CD8-positive, alpha-beta memory T cell (primary cell): ENCODE measurements at regions not wholly inside any gene's neighbourhood (a gene's known extent, or its start where the extent isn't known, plus 50 kb on each side); places are given as distances from the start of the nearest gene placed in this dataset.

ENCODE experiments used
- CTCF ChIA-PET: fragments of 350-600 bp; sonication (Branson Sonifier 250); formaldehyde crosslinking; loops from one replicate; lab custom pipeline; 2021; ENCODE audit warnings: antibody characterized with exemption; lab: Charles Lee
- POLR2A ChIA-PET: fragments of 350-600 bp; sonication (Branson Sonifier 250); formaldehyde crosslinking; loops from one replicate; lab custom pipeline; 2021; ENCODE audit warnings: antibody characterized with exemption; lab: Charles Lee
- DNase-seq, 5 donors: peaks; one replicate each; pipeline versions ENCODE4 v3.0.0 to v3.0.0-alpha.2; 2020 to 2022; ENCODE audit warnings: mixed read lengths in 1 of 5
- H3K27ac ChIP-seq: one replicate; pipeline ENCODE4 v1.7.0; 2013; ENCODE audit warnings: low read depth, mild to moderate bottlenecking, low read length, moderate library complexity
- H3K27me3 ChIP-seq: 2 replicates; pipeline ENCODE4 v1.7.0; 2013; ENCODE audit warnings: low read length, mild to moderate bottlenecking; ENCODE audit not compliant: insufficient read depth, poor library complexity, severe bottlenecking
- H3K36me3 ChIP-seq: 2 replicates; pipeline ENCODE4 v1.7.0; 2013; ENCODE audit warnings: mild to moderate bottlenecking, low read length, moderate library complexity; ENCODE audit not compliant: insufficient read depth
- H3K4me1 ChIP-seq: 2 replicates; pipeline ENCODE4 v1.7.0; 2013; ENCODE audit warnings: mild to moderate bottlenecking, low read length, moderate library complexity; ENCODE audit not compliant: insufficient read depth
- H3K4me3 ChIP-seq: 2 replicates; pipeline ENCODE4 v1.7.0; 2013; ENCODE audit warnings: mild to moderate bottlenecking, low read length
- H3K9me3 ChIP-seq: 2 replicates; pipeline ENCODE4 v1.7.0; 2013; ENCODE audit warnings: mild to moderate bottlenecking, low read length
- H3K27ac Mint-ChIP-seq, 8 donors: one replicate each; pipeline ENCODE4 v1.8.0; 2020 to 2021; ENCODE audit warnings: mixed read lengths in 8 of 8, mild to moderate bottlenecking in 6 of 8, inconsistent platforms in 3 of 8, moderate library complexity in 3 of 8
- H3K27me3 Mint-ChIP-seq, 2 donors: one replicate each; pipeline ENCODE4 v1.8.0; 2020 to 2021; ENCODE audit warnings: mixed read lengths in 2 of 2, mild to moderate bottlenecking in 1 of 2, moderate library complexity in 1 of 2
- H3K36me3 Mint-ChIP-seq, 3 donors: one replicate each; pipeline ENCODE4 v1.8.0; 2020 to 2021; ENCODE audit warnings: mixed read lengths in 3 of 3, inconsistent platforms in 1 of 3, mild to moderate bottlenecking in 1 of 3
- H3K4me1 Mint-ChIP-seq, 3 donors: one replicate each; pipeline ENCODE4 v1.8.0; 2020 to 2021; ENCODE audit warnings: mixed read lengths in 3 of 3, inconsistent platforms in 1 of 3, mild to moderate bottlenecking in 1 of 3
- H3K4me3 Mint-ChIP-seq, 7 donors: one replicate each; pipeline ENCODE4 v1.8.0; 2020 to 2021; ENCODE audit warnings: mixed read lengths in 7 of 7, mild to moderate bottlenecking in 6 of 7, moderate library complexity in 4 of 7, inconsistent platforms in 2 of 7
- H3K9me3 Mint-ChIP-seq, 5 donors: one replicate each; pipeline ENCODE4 v1.8.0; 2020 to 2022; ENCODE audit warnings: mixed read lengths in 5 of 5, mild to moderate bottlenecking in 3 of 5, moderate library complexity in 2 of 5, inconsistent platforms in 1 of 5

DNA sequence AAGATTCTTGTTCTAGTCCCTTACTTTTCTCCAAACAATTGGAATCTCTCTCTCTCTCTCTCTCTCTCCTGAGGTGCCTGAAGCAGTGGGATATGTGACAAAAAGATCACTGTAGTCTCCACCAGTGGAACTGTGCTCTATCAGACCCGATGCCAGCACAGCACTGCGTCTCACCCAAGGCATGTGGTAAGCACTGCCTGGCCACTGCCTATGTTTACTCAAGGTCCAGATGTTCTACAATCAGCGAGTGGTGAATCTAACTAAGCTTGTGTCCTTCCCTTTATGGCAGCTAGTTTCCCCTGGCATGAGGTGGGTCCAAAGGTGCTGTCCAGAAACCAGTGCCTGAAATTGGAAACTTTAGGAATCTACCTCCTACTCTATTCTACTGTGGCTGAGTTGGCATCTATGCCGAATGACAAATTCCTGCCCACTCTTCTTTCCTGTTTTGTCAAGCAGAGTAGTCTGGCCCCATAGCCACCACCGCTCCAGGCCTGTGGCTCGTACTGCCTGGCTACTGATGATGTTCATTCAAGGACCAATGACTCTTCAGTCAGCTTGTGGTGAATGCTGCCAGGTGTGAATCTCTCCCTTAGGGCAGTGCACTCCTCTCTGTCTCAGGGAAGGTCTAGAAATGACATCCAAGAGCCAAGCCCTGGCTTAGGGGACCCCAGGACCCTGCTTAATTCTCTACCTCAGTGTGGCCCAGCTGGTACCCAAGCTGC lies 416.5 kb downstream of the TEX13C start:
- no peak overlapping the region for H3K4me3 ChIP-seq
- Mint-ChIP-seq H3K9me3 (peaks cover 0 to 4% (median 2%) of the 10 kb centered on the region in 5 donors), H3K36me3 (no peaks in the 10 kb centered on the region), H3K4me3 (no peak overlapping the region), H3K27me3 (no peaks in the 10 kb centered on the region), H3K27ac (no peak overlapping the region), H3K4me1 (no peaks in the 10 kb centered on the region)
- H3K9me3 ChIP-seq: no peaks in the 10 kb centered on the region
- ChIA-PET CTCF (no interaction called here), POLR2A (no interaction called here)
- H3K27me3 ChIP-seq: no peaks in the 10 kb centered on the region
- no peak overlapping the region for H3K27ac ChIP-seq
- H3K4me1 ChIP-seq: no peaks in the 10 kb centered on the region
- DNase-seq: no peak
- no peaks in the 10 kb centered on the region for H3K36me3 ChIP-seq

DNA sequence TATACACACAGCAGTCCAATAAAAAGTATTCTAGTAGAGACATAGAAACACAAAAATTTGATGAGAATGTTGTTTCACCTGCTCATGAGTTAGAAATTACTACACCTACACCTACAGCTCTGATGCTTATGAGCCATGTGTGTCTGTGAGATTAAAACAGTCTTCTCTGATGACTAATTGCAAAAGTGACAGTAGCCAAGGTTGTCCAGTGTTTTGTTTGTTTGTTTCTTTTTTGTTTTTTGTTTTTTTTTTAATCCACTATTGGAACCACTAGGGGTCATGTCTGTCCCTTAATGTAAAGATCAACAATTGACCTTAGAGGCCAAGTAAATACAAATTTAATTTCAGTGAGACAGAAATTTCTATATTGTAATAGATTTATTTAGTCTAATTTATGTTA lies 423.1 kb downstream of the TEX13C start:
- no peaks in the 10 kb centered on the region for H3K4me1 Mint-ChIP-seq
- ChIA-PET CTCF (no interaction called here), POLR2A (no interaction called here)
- H3K9me3 ChIP-seq: no peaks in the 10 kb centered on the region
- H3K4me3 Mint-ChIP-seq: no peak overlapping the region
- H3K27me3 ChIP-seq: no peaks in the 10 kb centered on the region
- no peaks in the 10 kb centered on the region for H3K36me3 Mint-ChIP-seq
- no peaks in the 10 kb centered on the region for H3K27me3 Mint-ChIP-seq
- H3K27ac Mint-ChIP-seq: no peak overlapping the region
- H3K4me3 ChIP-seq: no peak overlapping the region
- no peaks in the 10 kb centered on the region for H3K36me3 ChIP-seq
- H3K27ac ChIP-seq: no peak overlapping the region
- DNase-seq: no peak
- H3K9me3 Mint-ChIP-seq: no peaks in the 10 kb centered on the region
- H3K4me1 ChIP-seq: no peaks in the 10 kb centered on the region

DNA sequence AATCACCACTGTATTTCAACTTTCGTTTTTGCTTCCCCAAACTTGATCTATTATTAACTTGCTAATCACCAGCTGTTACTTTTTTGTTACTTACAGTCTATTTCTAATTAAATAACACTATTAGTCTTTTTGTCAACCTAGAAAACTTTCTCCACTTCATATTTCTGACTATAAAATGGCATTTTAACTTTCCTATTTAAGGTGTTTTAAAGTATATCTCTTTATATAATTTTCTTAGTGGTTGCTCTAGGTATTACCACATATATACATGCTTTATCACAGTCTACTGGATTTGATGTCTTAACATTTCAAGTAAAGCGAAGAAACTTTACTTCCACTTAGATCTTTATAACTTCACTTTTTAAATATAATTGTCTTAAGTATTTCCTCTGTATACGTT lies 421.2 kb downstream of the DCAF12L2 start:
- no peaks in the 10 kb centered on the region for H3K9me3 Mint-ChIP-seq
- POLR2A ChIA-PET: no interaction called here
- CTCF ChIA-PET: no interaction called here
- DNase-seq: no peak
- no peaks in the 10 kb centered on the region for H3K27me3 ChIP-seq
- no peak overlapping the region for H3K4me3 Mint-ChIP-seq
- H3K4me1 Mint-ChIP-seq: no peaks in the 10 kb centered on the region
- no peak overlapping the region for H3K4me3 ChIP-seq
- no peaks in the 10 kb centered on the region for H3K36me3 Mint-ChIP-seq
- H3K36me3 ChIP-seq: no peaks in the 10 kb centered on the region
- H3K27ac ChIP-seq: no peak overlapping the region
- no peaks in the 10 kb centered on the region for H3K9me3 ChIP-seq
- no peak overlapping the region for H3K27ac Mint-ChIP-seq
- H3K27me3 Mint-ChIP-seq: no peaks in the 10 kb centered on the region
- no peaks in the 10 kb centered on the region for H3K4me1 ChIP-seq

GRCh38 chrX:125757794-125758564 lies 408.1 kb downstream of the DCAF12L2 start:
- H3K27ac ChIP-seq: no peak overlapping the region
- H3K27me3 Mint-ChIP-seq: peaks cover 0 to 2% of the 10 kb centered on the region in 2 donors
- H3K27me3 ChIP-seq: no peaks in the 10 kb centered on the region
- no peaks in the 10 kb centered on the region for H3K9me3 ChIP-seq
- ChIA-PET CTCF (no interaction called here), POLR2A (no interaction called here)
- H3K36me3 ChIP-seq: no peaks in the 10 kb centered on the region
- no peak overlapping the region for H3K4me3 ChIP-seq
- H3K4me3 Mint-ChIP-seq: no peak overlapping the region
- no peak for DNase-seq
- H3K4me1 Mint-ChIP-seq: no peaks in the 10 kb centered on the region
- H3K27ac Mint-ChIP-seq: no peak overlapping the region
- H3K9me3 Mint-ChIP-seq: peaks cover 0 to 4% (median 2%) of the 10 kb centered on the region in 5 donors
- peaks cover 0 to 4% (median 0%) of the 10 kb centered on the region in 3 donors for H3K36me3 Mint-ChIP-seq
- H3K4me1 ChIP-seq: no peaks in the 10 kb centered on the region

DNA sequence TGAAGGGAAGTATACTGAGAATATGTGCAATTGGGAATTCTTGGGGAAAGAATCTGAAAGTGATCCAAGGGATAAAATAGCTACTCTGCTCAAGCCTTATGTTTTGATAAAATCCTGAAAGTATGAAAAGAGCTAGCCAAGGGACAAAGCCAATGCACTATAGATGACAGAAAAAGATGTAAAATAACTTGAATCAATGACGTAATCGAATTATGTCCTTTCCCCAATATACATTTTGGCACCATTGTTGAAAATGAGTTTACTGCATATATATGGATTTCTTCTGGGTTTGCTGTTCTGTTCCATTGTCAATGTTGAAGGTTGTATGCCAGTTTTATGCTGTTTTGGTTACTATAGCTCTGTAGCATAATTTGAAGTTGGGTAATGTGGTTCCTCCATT lies 407.3 kb downstream of the DCAF12L2 start:
- Mint-ChIP-seq H3K4me1 (no peaks in the 10 kb centered on the region), H3K9me3 (peaks cover 0 to 11% (median 4%) of the 10 kb centered on the region in 5 donors), H3K4me3 (no peak overlapping the region), H3K27me3 (no peaks in the 10 kb centered on the region), H3K27ac (no peak overlapping the region), H3K36me3 (peaks cover 0 to 4% (median 0%) of the 10 kb centered on the region in 3 donors)
- Histone ChIP-seq H3K36me3 (no peaks in the 10 kb centered on the region), H3K27ac (no peak overlapping the region), H3K4me3 (no peak overlapping the region), H3K4me1 (no peaks in the 10 kb centered on the region), H3K9me3 (no peaks in the 10 kb centered on the region), H3K27me3 (no peaks in the 10 kb centered on the region)
- no peak for DNase-seq
- ChIA-PET POLR2A (no interaction called here), CTCF (no interaction called here)

DNA sequence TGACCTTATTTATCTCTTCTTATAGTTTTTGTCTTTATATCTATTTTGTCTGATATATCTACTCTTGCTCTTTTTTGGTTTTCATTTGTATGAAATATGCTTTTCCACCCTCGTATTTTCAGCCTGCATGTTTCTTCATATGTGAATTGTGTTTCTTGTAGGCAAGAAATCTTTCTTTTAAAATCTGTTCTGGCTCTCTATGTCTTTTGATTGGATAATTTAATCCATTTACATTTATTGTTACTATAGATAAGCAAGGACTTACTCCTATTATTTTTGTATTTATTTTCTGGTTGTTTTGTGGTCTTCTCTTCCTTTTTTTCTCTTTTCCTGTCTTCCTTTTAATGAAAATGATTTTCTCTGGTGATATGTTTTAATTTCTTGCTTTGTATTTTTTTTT lies 403.1 kb downstream of the DCAF12L2 start:
- Histone ChIP-seq H3K4me1 (no peaks in the 10 kb centered on the region), H3K36me3 (no peaks in the 10 kb centered on the region), H3K27me3 (no peaks in the 10 kb centered on the region), H3K9me3 (no peaks in the 10 kb centered on the region), H3K27ac (no peak overlapping the region), H3K4me3 (no peak overlapping the region)
- Mint-ChIP-seq H3K4me3 (no peak overlapping the region), H3K36me3 (peaks cover 0 to 4% (median 0%) of the 10 kb centered on the region in 3 donors), H3K4me1 (no peaks in the 10 kb centered on the region), H3K27me3 (no peaks in the 10 kb centered on the region), H3K27ac (no peak overlapping the region), H3K9me3 (peaks cover 2 to 16% (median 11%) of the 10 kb centered on the region in 5 donors)
- POLR2A ChIA-PET: no interaction called here
- no peak for DNase-seq
- CTCF ChIA-PET: no interaction called here

DNA sequence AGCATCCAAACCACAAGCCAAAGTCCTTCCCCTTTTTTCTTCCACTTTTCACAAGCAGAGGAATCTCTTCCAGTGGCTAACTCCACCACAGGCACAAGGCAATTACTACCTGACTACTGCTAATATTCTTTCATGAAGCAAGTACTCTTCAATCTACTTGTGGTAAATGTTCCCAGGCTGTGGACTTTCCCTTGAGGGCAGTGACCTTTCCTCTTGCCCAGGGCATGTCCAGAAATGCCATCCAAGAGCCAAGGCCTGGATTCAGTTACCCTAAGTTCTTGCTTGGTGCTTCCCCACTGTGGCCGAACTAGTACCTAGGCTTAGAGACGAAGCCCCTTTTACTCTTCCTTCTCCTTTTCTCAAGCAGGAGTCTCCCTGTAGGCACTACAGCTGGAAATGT lies 400.7 kb downstream of the DCAF12L2 start:
- H3K4me3 Mint-ChIP-seq: no peak overlapping the region
- ChIA-PET POLR2A (no interaction called here), CTCF (no interaction called here)
- no peak for DNase-seq
- H3K27ac Mint-ChIP-seq: no peak overlapping the region
- H3K9me3 ChIP-seq: no peaks in the 10 kb centered on the region
- H3K36me3 ChIP-seq: no peaks in the 10 kb centered on the region
- H3K27ac ChIP-seq: no peak overlapping the region
- no peak overlapping the region for H3K4me3 ChIP-seq
- H3K36me3 Mint-ChIP-seq: peaks cover 0 to 4% (median 0%) of the 10 kb centered on the region in 3 donors
- no peaks in the 10 kb centered on the region for H3K4me1 ChIP-seq
- no peaks in the 10 kb centered on the region for H3K4me1 Mint-ChIP-seq
- H3K9me3 Mint-ChIP-seq: peaks cover 2 to 16% (median 11%) of the 10 kb centered on the region in 5 donors
- H3K27me3 ChIP-seq: no peaks in the 10 kb centered on the region
- no peaks in the 10 kb centered on the region for H3K27me3 Mint-ChIP-seq

GRCh38 chrX:125769628-125770027 lies 396.5 kb downstream of the DCAF12L2 start:
- no peaks in the 10 kb centered on the region for H3K9me3 ChIP-seq
- H3K27ac Mint-ChIP-seq: no peak overlapping the region
- H3K27ac ChIP-seq: no peak overlapping the region
- ChIA-PET CTCF (no interaction called here), POLR2A (no interaction called here)
- no peak for DNase-seq
- no peaks in the 10 kb centered on the region for H3K36me3 Mint-ChIP-seq
- peaks cover 0 to 2% (median 2%) of the 10 kb centered on the region in 5 donors for H3K9me3 Mint-ChIP-seq
- no peaks in the 10 kb centered on the region for H3K36me3 ChIP-seq
- H3K4me3 ChIP-seq: no peak overlapping the region
- H3K27me3 Mint-ChIP-seq: no peaks in the 10 kb centered on the region
- no peak overlapping the region for H3K4me3 Mint-ChIP-seq
- H3K4me1 ChIP-seq: no peaks in the 10 kb centered on the region
- H3K4me1 Mint-ChIP-seq: no peaks in the 10 kb centered on the region
- H3K27me3 ChIP-seq: no peaks in the 10 kb centered on the region
